PFSK-1 (cell line): ENCODE measurements at regions not wholly inside any gene's neighbourhood (a gene's known extent, or its start where the extent isn't known, plus 50 kb on each side); places are given as distances from the start of the nearest gene placed in this dataset.

ENCODE experiments used
- FOXP2 ChIP-seq: optimal IDR thresholded peaks from 2 replicates; pipeline ENCODE3; 2011; ENCODE audit warnings: borderline replicate concordance, control low read depth, inconsistent platforms; ENCODE audit not compliant: insufficient read depth; ENCODE audit errors: extremely low read length, extremely low read depth
- POLR2AphosphoS5 ChIP-seq: IDR thresholded peaks from 2 replicates; pipeline ENCODE4 v1.6.1; 2012; ENCODE audit warnings: low read depth, mild to moderate bottlenecking, control low read depth, low read length, moderate library complexity
- SIN3A ChIP-seq: IDR thresholded peaks from 2 replicates; pipeline ENCODE4 v1.6.1; 2012; ENCODE audit warnings: mild to moderate bottlenecking, low read length, moderate library complexity, borderline replicate concordance; ENCODE audit not compliant: insufficient read depth
- TAF1 ChIP-seq: IDR thresholded peaks from 2 replicates; pipeline ENCODE4 v1.6.1; 2012; ENCODE audit warnings: low read length, control low read depth, borderline replicate concordance; ENCODE audit not compliant: insufficient read depth
- TF ChIP-seq, protein P1 (sequence below), 2 experiments: IDR thresholded peaks; 2 replicates each; pipeline versions ENCODE4 v1.6.1 to v1.8.0; 2011 to 2012; ENCODE audit warnings: low read depth in 2 of 2, low read length in 2 of 2, control low read depth in 1 of 2, inconsistent platforms in 1 of 2, mild to moderate bottlenecking in 1 of 2, moderate library complexity in 1 of 2; ENCODE audit not compliant: insufficient read depth in 1 of 2

GRCh38 chr2:118232796-118233195 is 144.5 kb downstream of the INSIG2 start:
- TF ChIP-seq, protein P1, sequence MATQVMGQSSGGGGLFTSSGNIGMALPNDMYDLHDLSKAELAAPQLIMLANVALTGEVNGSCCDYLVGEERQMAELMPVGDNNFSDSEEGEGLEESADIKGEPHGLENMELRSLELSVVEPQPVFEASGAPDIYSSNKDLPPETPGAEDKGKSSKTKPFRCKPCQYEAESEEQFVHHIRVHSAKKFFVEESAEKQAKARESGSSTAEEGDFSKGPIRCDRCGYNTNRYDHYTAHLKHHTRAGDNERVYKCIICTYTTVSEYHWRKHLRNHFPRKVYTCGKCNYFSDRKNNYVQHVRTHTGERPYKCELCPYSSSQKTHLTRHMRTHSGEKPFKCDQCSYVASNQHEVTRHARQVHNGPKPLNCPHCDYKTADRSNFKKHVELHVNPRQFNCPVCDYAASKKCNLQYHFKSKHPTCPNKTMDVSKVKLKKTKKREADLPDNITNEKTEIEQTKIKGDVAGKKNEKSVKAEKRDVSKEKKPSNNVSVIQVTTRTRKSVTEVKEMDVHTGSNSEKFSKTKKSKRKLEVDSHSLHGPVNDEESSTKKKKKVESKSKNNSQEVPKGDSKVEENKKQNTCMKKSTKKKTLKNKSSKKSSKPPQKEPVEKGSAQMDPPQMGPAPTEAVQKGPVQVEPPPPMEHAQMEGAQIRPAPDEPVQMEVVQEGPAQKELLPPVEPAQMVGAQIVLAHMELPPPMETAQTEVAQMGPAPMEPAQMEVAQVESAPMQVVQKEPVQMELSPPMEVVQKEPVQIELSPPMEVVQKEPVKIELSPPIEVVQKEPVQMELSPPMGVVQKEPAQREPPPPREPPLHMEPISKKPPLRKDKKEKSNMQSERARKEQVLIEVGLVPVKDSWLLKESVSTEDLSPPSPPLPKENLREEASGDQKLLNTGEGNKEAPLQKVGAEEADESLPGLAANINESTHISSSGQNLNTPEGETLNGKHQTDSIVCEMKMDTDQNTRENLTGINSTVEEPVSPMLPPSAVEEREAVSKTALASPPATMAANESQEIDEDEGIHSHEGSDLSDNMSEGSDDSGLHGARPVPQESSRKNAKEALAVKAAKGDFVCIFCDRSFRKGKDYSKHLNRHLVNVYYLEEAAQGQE (IDR thresholded peaks at IDR 0.05; ENCODE audit: insufficient read depth in 1 of 2, low read depth in 2 of 2, low read length in 2 of 2) = no peak
- no peak for TF ChIP-seq POLR2AphosphoS5
- TF ChIP-seq FOXP2 = no peak
- no peak for TF ChIP-seq SIN3A
- no peak for TF ChIP-seq TAF1

GRCh38 chr2:118232391-118232790 is 144.1 kb downstream of the INSIG2 start:
- no peak for TF ChIP-seq FOXP2
- TF ChIP-seq SIN3A = no peak
- TF ChIP-seq TAF1 = no peak
- TF ChIP-seq, protein P1 (IDR thresholded peaks at IDR 0.05; ENCODE audit: insufficient read depth in 1 of 2, low read depth in 2 of 2, low read length in 2 of 2) = no peak
- no peak for TF ChIP-seq POLR2AphosphoS5

DNA sequence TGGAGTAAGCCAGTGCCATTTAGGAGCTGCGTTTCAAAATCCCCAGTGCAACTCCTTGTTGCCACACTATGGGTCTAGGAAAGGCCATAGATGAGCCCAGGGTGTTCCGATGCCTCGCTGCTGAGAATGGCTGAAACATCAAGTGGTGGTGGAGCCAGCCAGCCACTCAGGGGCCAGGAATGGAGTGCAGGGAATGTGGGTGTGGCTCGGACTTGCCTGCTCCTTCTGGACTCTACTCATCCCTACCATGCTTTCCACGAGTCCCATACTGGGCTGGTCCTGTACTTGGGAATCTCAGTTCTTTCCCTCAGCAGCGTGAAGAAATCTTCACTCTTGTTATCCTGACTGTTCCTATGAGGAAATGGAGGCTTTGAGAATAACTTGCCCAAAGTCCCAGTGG is 143.5 kb downstream of the INSIG2 start:
- TF ChIP-seq SIN3A (no peak), TAF1 (no peak), FOXP2 (no peak)
- TF ChIP-seq, protein P1 (IDR thresholded peaks at IDR 0.05; ENCODE audit: insufficient read depth in 1 of 2, low read depth in 2 of 2, low read length in 2 of 2) = no peak

DNA sequence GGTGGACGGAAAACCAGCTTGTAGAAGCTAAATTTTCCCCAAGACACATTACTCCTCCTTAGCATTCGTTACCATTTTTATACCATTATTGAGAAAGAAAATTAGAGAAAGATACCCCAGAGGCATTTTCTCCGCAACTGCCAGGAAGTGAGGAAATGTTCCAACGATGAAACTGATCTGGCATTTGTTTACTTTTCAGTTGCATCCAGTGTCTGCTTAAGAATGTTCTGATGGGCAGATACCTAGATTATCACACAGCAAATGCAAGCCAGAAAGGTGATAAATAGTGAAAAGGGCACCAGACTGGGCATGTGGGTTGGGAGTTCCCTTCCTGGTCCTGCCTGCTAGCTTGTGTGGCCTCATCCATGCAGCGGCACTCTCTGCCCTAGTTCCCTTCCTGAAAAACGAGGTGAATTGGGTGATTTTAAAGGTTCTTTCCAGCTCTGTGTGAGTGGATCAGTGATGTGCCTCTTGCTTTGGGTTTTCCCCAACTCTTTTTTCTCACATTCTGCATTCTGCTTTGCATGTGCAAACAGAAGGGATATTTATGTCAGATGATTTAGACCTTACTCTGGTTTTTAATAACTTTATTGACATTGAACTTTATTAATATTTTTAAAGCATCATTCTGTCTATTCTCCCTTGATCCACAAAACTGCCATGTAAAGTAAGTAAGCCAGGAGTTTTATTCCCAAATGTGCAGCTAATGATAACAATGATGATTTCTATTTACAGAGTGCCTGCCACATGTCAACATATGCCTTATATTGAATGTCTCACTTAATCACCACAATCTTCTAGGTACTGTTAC is 139.6 kb downstream of the INSIG2 start:
- TF ChIP-seq TAF1 = no peak
- no peak for TF ChIP-seq SIN3A
- TF ChIP-seq, protein P1 (IDR thresholded peaks at IDR 0.05; ENCODE audit: insufficient read depth in 1 of 2, low read depth in 2 of 2, low read length in 2 of 2) = no peak
- TF ChIP-seq POLR2AphosphoS5 = no peak
- TF ChIP-seq FOXP2 = no peak
